HG02885 (cell line): ENCODE measurements at regions not wholly inside any gene's neighbourhood (a gene's known extent, or its start where the extent isn't known, plus 50 kb on each side); places are given as distances from the start of the nearest gene placed in this dataset.

ENCODE experiments used
- ATAC-seq: cut with Tn5 transposase; IDR thresholded peaks from one replicate; pipeline ENCODE4 v1.9.1; 2021; ENCODE audit warnings: mild to moderate bottlenecking; ENCODE audit not compliant: unreplicated experiment, poor library complexity

- ATAC-seq = no peak
Observed at GRCh38 chr22:27685515-27685914, 116.0 kb downstream of the MN1 start.

- no peak for ATAC-seq
Observed at GRCh38 chr22:27685970-27686369, 115.6 kb downstream of the MN1 start.

GRCh38 chr22:27686534-27686933 is 115.0 kb downstream of the MN1 start:
- ATAC-seq = no peak

- no peak for ATAC-seq
Observed at GRCh38 chr22:27687984-27688545, 113.5 kb downstream of the MN1 start.

GRCh38 chr22:27689664-27690063 is 111.9 kb downstream of the MN1 start:
- no peak for ATAC-seq

- ATAC-seq = no peak
Observed at GRCh38 chr22:27690599-27690998, 111.0 kb downstream of the MN1 start.

GRCh38 chr22:27692243-27692642 is 109.3 kb downstream of the MN1 start:
- ATAC-seq = no peak

GRCh38 chr22:27695925-27696324 is 105.6 kb downstream of the MN1 start:
- no peak for ATAC-seq

- no peak for ATAC-seq
Observed at GRCh38 chr22:27697888-27698287, 103.7 kb downstream of the MN1 start.
